ENCODE measurements at regions not wholly inside any gene's neighbourhood (a gene's known extent, or its start where the extent isn't known, plus 50 kb on each side); places are given as distances from the start of the nearest gene placed in this dataset.

- Histone ChIP-seq H3K27ac (ENCODE audit: low read depth, low read length) (no peak overlapping the region), H3K9me3 (ENCODE audit: control insufficient read depth, low read length) (no peaks in the 10 kb centered on the region), H3K4me1 (ENCODE audit: control insufficient read depth, insufficient read depth, low read length) (peaks cover 7% of the 10 kb centered on the region), H3K4me3 (ENCODE audit: low read length) (no peak overlapping the region), H3K36me3 (ENCODE audit: control insufficient read depth, insufficient read depth, low read length) (no peaks in the 10 kb centered on the region), H3K9ac (ENCODE audit: extremely low read depth, low read length, poor library complexity, severe bottlenecking) (no peak overlapping the region), H3K27me3 (ENCODE audit: control insufficient read depth, insufficient read depth, low read length, poor library complexity, severe bottlenecking) (no peaks in the 10 kb centered on the region)
- peaks cover 7% of the 10 kb centered on the region for H3K4me1 Mint-ChIP-seq
- DNase-seq, result no peak
- H3K9me3 Mint-ChIP-seq, result no peaks in the 10 kb centered on the region
- no peak overlapping the region for H3K27ac Mint-ChIP-seq
- no peak overlapping the region for H3K4me3 Mint-ChIP-seq
- H3K27me3 Mint-ChIP-seq (ENCODE audit: insufficient read depth), result no peaks in the 10 kb centered on the region
- no peak for TF ChIP-seq CTCF (conservative IDR thresholded peaks at IDR 0.05)
- no peaks in the 10 kb centered on the region for H3K36me3 Mint-ChIP-seq (ENCODE audit: low read depth)
These were observed 515.4 kb downstream of the HTR7 start for GRCh38 chr10:90342480-90342879.

- no peaks in the 10 kb centered on the region for H3K27me3 Mint-ChIP-seq (ENCODE audit: insufficient read depth)
- Histone ChIP-seq H3K9ac (ENCODE audit: extremely low read depth, low read length, poor library complexity, severe bottlenecking) (no peak overlapping the region), H3K36me3 (ENCODE audit: control insufficient read depth, insufficient read depth, low read length) (no peaks in the 10 kb centered on the region), H3K9me3 (ENCODE audit: control insufficient read depth, low read length) (no peaks in the 10 kb centered on the region), H3K27me3 (ENCODE audit: control insufficient read depth, insufficient read depth, low read length, poor library complexity, severe bottlenecking) (no peaks in the 10 kb centered on the region), H3K27ac (ENCODE audit: low read depth, low read length) (no peak overlapping the region), H3K4me1 (ENCODE audit: control insufficient read depth, insufficient read depth, low read length) (peaks cover 9% of the 10 kb centered on the region), H3K4me3 (ENCODE audit: low read length) (no peak overlapping the region)
- peaks cover 7% of the 10 kb centered on the region for H3K4me1 Mint-ChIP-seq
- TF ChIP-seq CTCF (conservative IDR thresholded peaks at IDR 0.05), result no peak
- no peak overlapping the region for H3K4me3 Mint-ChIP-seq
- H3K36me3 Mint-ChIP-seq (ENCODE audit: low read depth), result no peaks in the 10 kb centered on the region
- DNase-seq, result no peak
- no peaks in the 10 kb centered on the region for H3K9me3 Mint-ChIP-seq
- H3K27ac Mint-ChIP-seq, result no peak overlapping the region
These were observed 513.6 kb downstream of the HTR7 start for GRCh38 chr10:90344226-90344625.

GRCh38 chr10:90347239-90347638 lies 510.6 kb downstream of the HTR7 start:
- peaks cover 9% of the 10 kb centered on the region for H3K4me1 ChIP-seq (ENCODE audit: control insufficient read depth, insufficient read depth, low read length)
- H3K27me3 Mint-ChIP-seq (ENCODE audit: insufficient read depth), result no peaks in the 10 kb centered on the region
- no peaks in the 10 kb centered on the region for H3K36me3 ChIP-seq (ENCODE audit: control insufficient read depth, insufficient read depth, low read length)
- H3K9me3 Mint-ChIP-seq, result no peaks in the 10 kb centered on the region
- WGBS, 2 experiments (ENCODE audit: insufficient coverage in 1 of 2, insufficient read length in 1 of 2), result 81 to 92% methylated on average over 2 of the region's 2 CpGs
- no peak overlapping the region for H3K27ac ChIP-seq (ENCODE audit: low read depth, low read length)
- H3K4me3 ChIP-seq (ENCODE audit: low read length), result no peak overlapping the region
- TF ChIP-seq CTCF (conservative IDR thresholded peaks at IDR 0.05), result no peak
- DNase-seq, result no peak
- H3K27me3 ChIP-seq (ENCODE audit: control insufficient read depth, insufficient read depth, low read length, poor library complexity, severe bottlenecking), result no peaks in the 10 kb centered on the region
- no peaks in the 10 kb centered on the region for H3K9me3 ChIP-seq (ENCODE audit: control insufficient read depth, low read length)
- no peak overlapping the region for H3K9ac ChIP-seq (ENCODE audit: extremely low read depth, low read length, poor library complexity, severe bottlenecking)
- no peak overlapping the region for H3K27ac Mint-ChIP-seq
- no peak overlapping the region for H3K4me3 Mint-ChIP-seq
- H3K4me1 Mint-ChIP-seq, result peaks cover 7% of the 10 kb centered on the region
- H3K36me3 Mint-ChIP-seq (ENCODE audit: low read depth), result no peaks in the 10 kb centered on the region
